ENCODE measurements at regions not wholly inside any gene's neighbourhood (a gene's known extent, or its start where the extent isn't known, plus 50 kb on each side); places are given as distances from the start of the nearest gene placed in this dataset.

DNA sequence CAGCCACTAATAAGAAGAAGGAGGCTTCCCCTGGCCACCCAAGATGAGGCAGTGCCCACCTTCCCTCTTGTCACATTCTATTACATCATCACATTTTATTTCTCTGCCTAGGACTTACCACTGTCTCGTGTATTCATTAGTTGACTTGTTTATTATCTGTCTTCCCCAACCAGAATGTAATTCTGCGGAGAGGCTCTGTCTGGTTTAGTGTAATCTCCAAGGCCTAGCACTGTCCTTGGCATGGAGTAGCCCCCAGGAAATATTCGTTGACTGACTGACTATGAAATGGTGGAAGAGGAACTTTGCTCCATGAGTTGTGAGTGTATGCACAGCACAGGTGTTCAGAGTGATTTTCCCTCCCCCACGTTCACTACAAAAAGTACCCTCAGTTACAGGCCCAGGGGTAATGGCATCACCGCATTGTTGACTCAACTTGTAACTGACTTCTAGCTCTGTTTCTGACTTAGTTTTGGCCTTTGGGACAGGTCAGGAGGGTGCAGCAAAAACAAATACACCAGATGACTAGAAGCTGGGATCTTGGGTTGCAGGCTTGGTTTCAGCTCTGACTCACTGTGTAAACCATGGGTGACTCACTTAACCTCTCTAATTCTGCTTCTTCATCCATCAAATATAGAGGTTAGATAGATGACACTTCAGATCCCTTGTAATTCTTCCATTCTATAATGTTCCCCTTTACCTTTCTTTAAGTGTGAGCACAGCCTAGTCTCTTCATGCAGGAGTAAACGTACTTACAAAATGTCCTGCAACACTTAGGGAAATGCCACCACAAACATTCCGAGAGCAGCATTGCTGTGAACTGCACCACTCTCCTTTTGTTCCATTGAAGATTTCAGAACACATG is 229.7 kb downstream of the KCNRG start:
- Histone ChIP-seq H3K79me1 (ENCODE audit: insufficient read depth, low read depth, low read length, poor library complexity, severe bottlenecking) (no peaks in the 10 kb centered on the region), H4K8ac (replicated peaks; ENCODE audit: insufficient read length, low read depth, low read length) (no peak overlapping the region), H3K4me1 (ENCODE audit: insufficient read depth, low read length) (no peaks in the 10 kb centered on the region), H3K4me2 (ENCODE audit: insufficient read depth, insufficient read length, low read length) (no peak overlapping the region), H3K79me2 (ENCODE audit: insufficient read depth, low read length) (no peaks in the 10 kb centered on the region), H2BK5ac (ENCODE audit: insufficient read length, low read length) (no peak overlapping the region), H3K9me3 (ENCODE audit: control insufficient read depth, low read depth, low read length) (no peaks in the 10 kb centered on the region), H4K20me1 (ENCODE audit: control insufficient read depth, insufficient read depth, insufficient read length) (no peaks in the 10 kb centered on the region), H3K4ac (ENCODE audit: low read depth, low read length) (no peak overlapping the region), H2BK12ac (ENCODE audit: insufficient read length, low read depth, low read length) (no peak overlapping the region), H2BK15ac (ENCODE audit: low read depth, low read length) (no peak overlapping the region), H3K23me2 (ENCODE audit: insufficient read length, low read depth, low read length, poor library complexity, severe bottlenecking) (no peaks in the 10 kb centered on the region), H2BK120ac (ENCODE audit: low read depth, low read length, poor library complexity, severe bottlenecking) (no peak overlapping the region), H4K91ac (ENCODE audit: insufficient read length, low read depth, low read length) (no peak overlapping the region), H3K27me3 (ENCODE audit: insufficient read depth, low read length) (no peaks in the 10 kb centered on the region), H2AFZ (ENCODE audit: low read length) (no peak overlapping the region), H4K5ac (ENCODE audit: insufficient read length, low read depth, low read length) (no peak overlapping the region), H3K9ac (ENCODE audit: extremely low read depth, insufficient read length, low read length) (no peak overlapping the region), H3K23ac (ENCODE audit: insufficient read length, low read depth, low read length) (no peak overlapping the region), H3K27ac (ENCODE audit: insufficient read length, low read depth, low read length) (no peak overlapping the region), H3K56ac (ENCODE audit: insufficient read length, low read depth, low read length) (no peak overlapping the region), H3T11ph (ENCODE audit: low read length) (no peak overlapping the region), H3K18ac (ENCODE audit: insufficient read length, low read depth, low read length) (no peak overlapping the region), H2BK20ac (ENCODE audit: low read depth, low read length, poor library complexity, severe bottlenecking) (no peak overlapping the region), H3K14ac (ENCODE audit: insufficient read depth, low read length) (no peak overlapping the region), H2AK5ac (ENCODE audit: insufficient read length, low read length) (no peak overlapping the region)
- WGBS (ENCODE audit: extremely low coverage, insufficient read length, low lambda C conversion rate), result no CpG with 5 or more reads among the region's 7 CpGs
- Mint-ChIP-seq H3K27ac (no peak overlapping the region; a peak in 1 of 7 replicates), H3K4me3 (no peak overlapping the region), H3K4me1 (peaks cover 11 to 17% of the 10 kb centered on the region in 2 experiments), H3K36me3 (ENCODE audit: insufficient read depth in 1 of 3, low read depth in 3 of 3) (no peaks in the 10 kb centered on the region), H3K27me3 (ENCODE audit: low read depth) (no peaks in the 10 kb centered on the region; the same call in 1 of the 2 replicates), H3K9me3 (no peaks in the 10 kb centered on the region)
- TF ChIP-seq, protein P1, sequence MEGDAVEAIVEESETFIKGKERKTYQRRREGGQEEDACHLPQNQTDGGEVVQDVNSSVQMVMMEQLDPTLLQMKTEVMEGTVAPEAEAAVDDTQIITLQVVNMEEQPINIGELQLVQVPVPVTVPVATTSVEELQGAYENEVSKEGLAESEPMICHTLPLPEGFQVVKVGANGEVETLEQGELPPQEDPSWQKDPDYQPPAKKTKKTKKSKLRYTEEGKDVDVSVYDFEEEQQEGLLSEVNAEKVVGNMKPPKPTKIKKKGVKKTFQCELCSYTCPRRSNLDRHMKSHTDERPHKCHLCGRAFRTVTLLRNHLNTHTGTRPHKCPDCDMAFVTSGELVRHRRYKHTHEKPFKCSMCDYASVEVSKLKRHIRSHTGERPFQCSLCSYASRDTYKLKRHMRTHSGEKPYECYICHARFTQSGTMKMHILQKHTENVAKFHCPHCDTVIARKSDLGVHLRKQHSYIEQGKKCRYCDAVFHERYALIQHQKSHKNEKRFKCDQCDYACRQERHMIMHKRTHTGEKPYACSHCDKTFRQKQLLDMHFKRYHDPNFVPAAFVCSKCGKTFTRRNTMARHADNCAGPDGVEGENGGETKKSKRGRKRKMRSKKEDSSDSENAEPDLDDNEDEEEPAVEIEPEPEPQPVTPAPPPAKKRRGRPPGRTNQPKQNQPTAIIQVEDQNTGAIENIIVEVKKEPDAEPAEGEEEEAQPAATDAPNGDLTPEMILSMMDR (conservative IDR thresholded peaks at IDR 0.05), result no peak
- DNase-seq, result no peak

All from H9 (cell line).